Islet of Langerhans (tissue), 1 donor: ENCODE measurements at regions not wholly inside any gene's neighbourhood (a gene's known extent, or its start where the extent isn't known, plus 50 kb on each side); places are given as distances from the start of the nearest gene placed in this dataset.
"Not testable (repeated sequence)": the region's sequence is repeated elsewhere in the genome, so short reads cannot be mapped to it uniquely, and the experiment has no call there.

Experiments used
- FAIRE-seq: peaks from one replicate; lab custom pipeline; 2011; peaks lifted over from hg19 to GRCh38; lab: Jason Lieb, UNC

GRCh38 chr2:13616059-13616458 lies 899.3 kb downstream of the TRIB2 start:
- no peak for FAIRE-seq

GRCh38 chr2:13616616-13617015 lies 899.9 kb downstream of the TRIB2 start:
- FAIRE-seq: no peak

- no peak for FAIRE-seq
Measured at GRCh38 chr2:13628122-13628521, 911.4 kb downstream of the TRIB2 start.

DNA sequence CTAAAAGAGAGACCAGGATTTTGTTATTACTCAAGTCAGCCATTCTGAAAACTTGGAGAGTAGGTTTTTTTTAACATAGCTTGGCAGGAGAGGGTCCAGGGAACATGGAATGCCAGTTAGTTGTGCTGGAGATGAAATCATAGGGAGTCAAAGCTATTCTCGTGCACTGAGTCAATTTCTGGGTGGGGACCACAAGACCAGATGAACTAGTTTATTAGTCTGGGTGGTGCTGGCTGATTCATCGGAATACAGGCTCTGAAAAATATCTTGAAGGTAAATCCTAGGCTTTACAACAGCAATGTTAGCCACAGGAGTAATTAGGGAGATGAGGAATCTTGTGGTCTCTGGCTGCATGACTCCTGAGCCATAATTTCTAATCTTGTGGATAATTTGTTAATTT lies 921.4 kb downstream of the TRIB2 start:
- no peak for FAIRE-seq

- FAIRE-seq: no peak
Measured at GRCh38 chr2:13649918-13650317, 933.2 kb downstream of the TRIB2 start.

DNA sequence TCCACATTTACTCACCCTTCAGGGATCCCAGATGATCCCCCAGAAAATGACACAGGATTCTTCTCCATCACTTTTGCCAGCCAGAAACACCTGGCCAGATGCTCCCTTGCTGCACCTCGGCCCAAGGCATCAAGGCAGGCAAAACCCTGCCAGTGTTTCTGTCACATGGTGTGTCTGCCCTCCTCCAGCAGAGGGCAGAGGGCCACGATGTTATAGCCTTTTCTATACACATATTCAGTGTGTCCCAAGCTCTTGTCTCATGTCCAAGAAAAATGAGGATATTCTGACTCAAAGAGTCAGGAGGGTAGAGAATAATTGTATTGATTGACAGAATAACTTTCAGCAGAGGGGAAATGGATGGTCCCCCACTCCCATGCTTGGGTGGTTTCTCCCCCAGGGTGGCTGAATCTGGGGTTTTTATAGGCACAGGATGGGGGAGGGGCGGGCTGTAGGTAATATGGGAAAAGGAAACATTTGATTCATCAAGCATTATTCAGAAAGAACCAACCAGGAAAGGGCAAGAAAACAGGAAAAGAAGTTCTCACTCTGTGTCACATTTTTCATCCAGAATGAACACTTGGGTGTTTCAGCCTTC lies 933.9 kb downstream of the TRIB2 start:
- no peak for FAIRE-seq

DNA sequence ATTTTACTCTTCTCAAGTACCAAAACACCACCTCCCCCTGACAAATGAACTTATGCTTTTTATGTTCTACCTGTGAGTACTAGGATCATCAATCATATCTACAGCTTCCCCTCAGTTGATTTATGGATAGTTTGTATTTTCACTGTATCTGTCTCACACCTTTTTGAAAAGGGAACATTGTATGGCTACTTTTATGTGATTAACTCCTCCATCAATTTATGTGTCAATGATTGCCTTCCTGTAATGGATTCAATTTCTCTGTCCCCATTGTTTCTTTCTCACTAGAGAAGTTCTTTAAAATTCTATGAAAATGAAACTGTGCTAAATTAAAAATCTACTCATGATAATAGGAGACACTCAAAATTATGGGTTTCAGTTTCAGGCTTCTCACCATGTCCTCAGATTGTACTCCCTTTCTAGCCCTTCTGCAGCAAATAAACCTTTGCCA lies 935.0 kb downstream of the TRIB2 start:
- no peak for FAIRE-seq

- FAIRE-seq: no peak
Measured at GRCh38 chr2:13652531-13653313, 936.0 kb downstream of the TRIB2 start.

DNA sequence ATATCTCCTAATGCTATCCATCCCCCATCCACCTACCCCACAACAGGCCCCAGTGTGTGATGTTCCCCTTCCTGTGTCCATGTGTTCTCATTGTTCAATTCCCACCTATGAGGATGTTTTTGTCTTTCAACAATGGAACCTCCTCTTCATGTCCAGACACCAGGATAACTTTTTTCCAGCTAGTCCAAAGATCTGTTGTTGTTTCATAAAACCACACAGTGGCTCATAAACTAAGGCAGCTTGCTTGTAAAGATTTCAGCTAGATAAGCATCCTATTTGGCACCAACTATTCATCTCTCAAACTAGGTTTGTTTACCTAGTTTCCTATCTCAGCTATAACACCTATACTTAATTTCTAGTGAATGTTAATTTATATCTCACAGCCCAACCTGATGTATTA lies 937.7 kb downstream of the TRIB2 start:
- no peak for FAIRE-seq

- FAIRE-seq: peak; percentile 30
Measured at GRCh38 chr2:13660231-13660630, 943.5 kb downstream of the TRIB2 start.

DNA sequence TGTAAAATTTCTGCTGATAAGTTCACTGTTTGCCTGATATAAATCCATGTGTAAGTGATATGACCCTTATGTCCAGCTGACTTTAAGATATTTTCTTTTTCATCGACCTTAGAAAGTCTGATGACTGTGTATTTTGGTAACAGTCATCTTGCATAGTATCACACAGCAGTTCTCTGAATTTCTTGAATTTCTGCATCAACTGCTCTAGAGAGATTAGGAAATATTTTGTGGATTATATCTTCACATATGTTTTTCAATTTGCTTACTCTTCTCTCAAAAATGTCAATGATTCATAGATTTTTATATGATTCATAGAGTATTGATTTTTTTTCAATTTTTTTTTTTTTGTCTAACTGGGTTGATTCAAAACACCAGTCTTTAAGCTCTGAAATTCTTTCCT lies 945.3 kb downstream of the TRIB2 start:
- no peak for FAIRE-seq

DNA sequence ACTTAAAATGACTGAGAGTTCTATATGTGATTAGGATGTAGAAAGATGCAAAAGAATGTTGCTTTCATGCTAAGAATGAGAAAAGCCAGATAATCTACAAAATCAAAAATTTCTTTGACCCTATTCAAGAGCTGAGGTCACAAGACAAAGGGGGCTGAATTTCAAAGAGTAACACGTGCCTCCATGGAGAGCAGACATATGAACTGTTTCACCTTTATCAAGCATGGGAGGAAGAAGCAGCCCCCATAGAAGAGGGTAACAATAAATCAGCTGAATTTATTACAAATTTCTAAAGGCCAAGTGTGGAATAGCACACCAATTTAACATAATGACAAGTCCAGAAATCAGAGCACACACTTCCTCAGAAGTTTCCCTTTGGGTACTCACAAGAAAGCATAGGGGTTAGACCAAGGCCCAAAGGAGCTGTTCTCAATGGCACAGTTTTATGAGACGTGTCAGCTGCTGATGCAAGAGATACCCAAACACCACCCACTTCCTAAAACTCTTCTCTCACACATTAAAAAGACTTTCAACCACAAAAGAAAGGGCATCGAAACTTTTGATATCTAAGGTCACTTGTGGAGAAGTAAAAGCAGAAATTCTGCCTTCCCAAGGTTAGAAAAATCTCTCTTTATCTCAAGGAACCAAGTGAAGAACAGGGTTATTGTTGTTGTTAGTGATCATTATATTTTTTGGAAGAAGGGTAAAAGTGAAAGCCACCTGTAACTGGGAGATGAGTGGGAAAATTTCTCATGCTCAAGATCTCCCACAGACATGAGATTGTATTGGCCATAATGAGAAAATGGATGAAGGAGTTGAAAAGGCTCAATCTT lies 950.1 kb downstream of the TRIB2 start:
- no peak for FAIRE-seq

- no peak for FAIRE-seq
Measured at GRCh38 chr2:13667415-13667757, 950.6 kb downstream of the TRIB2 start.

DNA sequence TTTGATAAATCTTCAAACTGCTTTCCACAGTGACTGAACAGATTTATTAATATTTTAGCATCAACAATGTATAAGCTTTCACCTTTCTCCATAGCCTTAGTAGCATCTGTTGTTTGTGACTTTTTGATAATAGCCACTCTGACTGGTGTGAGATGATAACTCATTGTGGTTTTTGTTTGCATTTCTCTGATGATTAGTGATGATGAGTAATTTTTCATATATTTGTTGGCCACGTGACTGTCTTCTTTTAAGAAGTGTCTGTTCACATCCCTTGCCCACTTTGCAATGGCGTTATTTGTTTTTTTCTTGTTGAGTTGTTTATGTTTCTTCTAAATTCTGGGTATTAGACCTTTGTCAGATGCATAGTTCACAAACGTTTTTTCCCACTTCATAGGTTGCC lies 952.9 kb downstream of the TRIB2 start:
- FAIRE-seq: no peak

GRCh38 chr2:13673821-13674220 lies 957.1 kb downstream of the TRIB2 start:
- not testable (repeated sequence) for FAIRE-seq

DNA sequence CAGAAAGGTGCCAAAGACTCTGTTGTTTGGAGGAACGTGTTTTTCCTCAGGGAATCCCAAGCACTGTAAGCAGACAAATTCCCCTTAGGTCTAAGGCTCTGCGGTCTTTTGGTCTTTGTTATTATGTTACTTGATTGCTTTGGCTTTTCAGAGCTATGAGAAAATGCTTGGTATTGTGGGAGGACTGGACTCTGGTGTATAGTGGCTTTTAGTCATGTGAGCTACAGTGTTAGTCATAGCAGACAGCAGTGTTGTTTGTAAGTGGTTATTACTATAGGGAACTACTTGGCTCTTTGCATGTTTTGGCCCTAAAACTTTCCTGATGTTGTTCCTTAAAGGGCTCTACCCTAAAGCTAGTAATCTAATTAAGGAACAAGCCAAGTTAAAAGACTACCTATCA lies 956.2 kb upstream of the LRATD1 start:
- FAIRE-seq: no peak

- FAIRE-seq: no peak
Measured at GRCh38 chr2:13681936-13682335, 950.6 kb upstream of the LRATD1 start.

DNA sequence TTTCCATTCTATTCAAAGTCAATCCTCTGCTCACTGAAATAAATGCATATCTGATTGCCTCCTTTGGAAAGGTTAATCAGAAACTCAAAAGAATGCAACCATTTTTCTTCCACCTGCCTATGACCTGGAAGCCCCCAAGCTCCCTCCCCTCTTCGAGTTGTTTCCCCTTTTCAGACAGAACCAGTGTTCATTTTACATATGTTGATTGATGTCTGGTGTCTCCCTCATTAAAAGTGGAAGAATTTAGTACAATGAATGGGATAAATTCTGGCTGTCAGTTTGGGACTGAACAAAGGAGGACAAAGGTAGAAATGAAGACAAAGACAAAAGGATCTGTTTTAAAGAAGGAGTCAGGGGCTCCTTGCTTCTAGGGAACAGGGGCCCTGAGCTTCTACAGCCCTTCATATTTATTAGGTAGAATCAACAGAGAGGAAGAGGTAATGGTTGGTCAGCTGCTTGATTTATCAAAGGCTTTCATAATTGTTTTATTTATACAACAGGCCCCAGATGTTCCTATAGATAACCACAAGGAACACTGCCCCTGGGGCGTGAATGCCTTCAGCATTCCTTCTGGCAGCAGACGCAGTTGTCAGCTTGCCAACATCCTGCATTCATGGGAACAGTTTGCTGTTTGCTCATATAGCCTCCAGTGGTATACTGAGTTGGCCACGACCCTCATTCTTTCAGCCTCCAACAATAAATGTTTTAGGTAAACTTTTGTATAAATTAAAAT lies 949.8 kb upstream of the LRATD1 start:
- FAIRE-seq: no peak

DNA sequence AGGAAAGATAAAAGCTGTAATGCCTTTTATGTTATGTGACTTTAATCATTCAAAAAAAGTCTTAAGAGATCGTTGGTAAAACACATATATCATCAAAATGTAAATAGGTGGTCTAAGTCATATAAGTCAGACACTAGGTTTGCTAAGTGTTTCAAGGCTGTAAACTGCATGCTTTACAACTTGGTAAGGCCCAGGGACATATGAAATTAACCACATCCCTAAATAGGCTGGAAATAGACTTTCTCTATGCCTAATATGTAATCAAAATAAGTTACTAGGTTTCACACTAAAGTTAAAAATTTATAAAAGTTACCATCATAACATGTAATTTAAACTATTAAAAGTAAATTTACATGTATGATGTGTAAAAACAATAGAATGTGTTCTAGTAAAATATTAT lies 946.3 kb upstream of the LRATD1 start:
- FAIRE-seq: no peak

GRCh38 chr2:13694673-13695072 lies 937.8 kb upstream of the LRATD1 start:
- FAIRE-seq: no peak

- no peak for FAIRE-seq
Measured at GRCh38 chr2:13696601-13697000, 935.9 kb upstream of the LRATD1 start.

DNA sequence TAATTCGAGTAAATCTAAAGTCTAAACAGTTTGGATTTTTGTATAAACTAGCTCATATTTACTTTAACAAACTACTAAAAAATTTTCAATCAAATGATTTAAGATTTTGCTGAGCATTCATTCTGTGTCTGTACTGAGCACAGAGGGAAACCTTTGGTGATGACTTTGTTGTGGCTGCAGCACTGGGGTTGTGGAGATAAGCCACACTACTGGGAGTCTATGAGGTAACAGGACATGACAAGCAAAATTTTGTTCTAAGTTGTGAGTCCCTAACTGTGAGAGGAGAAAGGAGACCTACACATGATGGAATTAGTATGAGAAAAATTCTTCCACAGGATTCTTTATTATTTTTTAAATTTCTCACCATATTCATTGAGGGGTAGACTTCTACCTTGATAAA lies 933.7 kb upstream of the LRATD1 start:
- FAIRE-seq: no peak

- not testable (repeated sequence) for FAIRE-seq
Measured at GRCh38 chr2:13699939-13700338, 932.6 kb upstream of the LRATD1 start.
